Small intestine (tissue), 7 donors: ENCODE measurements at regions not wholly inside any gene's neighbourhood (a gene's known extent, or its start where the extent isn't known, plus 50 kb on each side); places are given as distances from the start of the nearest gene placed in this dataset.

Source experiments
- DNase-seq, 2 donors: peaks; one replicate each; pipeline versions ENCODE4 v3.0.0 to v3.0.0-alpha.2; 2013
- FAIRE-seq: peaks from 2 replicates; lab custom pipeline; 2012; peaks lifted over from hg19 to GRCh38; lab: Jason Lieb, UNC
- H3K27ac ChIP-seq, 3 donors: one replicate each; pipeline ENCODE4 v1.5.1; 2013; ENCODE audit warnings: low read length in 2 of 3, mild to moderate bottlenecking in 2 of 3, control low read depth in 1 of 3, inconsistent platforms in 1 of 3, low read depth in 1 of 3, moderate library complexity in 1 of 3
- H3K27me3 ChIP-seq, 3 donors: one replicate each; pipeline ENCODE4 v1.6.1; 2013; ENCODE audit warnings: low read length in 3 of 3, inconsistent platforms in 1 of 3; ENCODE audit not compliant: control insufficient read depth in 3 of 3, insufficient read depth in 3 of 3
- H3K36me3 ChIP-seq, 3 donors: one replicate each; pipeline ENCODE4 v1.6.1; 2013; ENCODE audit warnings: low read length in 3 of 3, inconsistent platforms in 1 of 3, low read depth in 1 of 3, mild to moderate bottlenecking in 1 of 3, moderate library complexity in 1 of 3; ENCODE audit not compliant: control insufficient read depth in 3 of 3, insufficient read depth in 2 of 3
- H3K4me1 ChIP-seq, 3 donors: one replicate each; pipeline ENCODE4 v1.6.1; 2013; ENCODE audit warnings: low read length in 2 of 3, inconsistent platforms in 1 of 3, low read depth in 1 of 3, mild to moderate bottlenecking in 1 of 3, moderate library complexity in 1 of 3; ENCODE audit not compliant: control insufficient read depth in 3 of 3, insufficient read depth in 2 of 3
- H3K4me3 ChIP-seq, 3 donors: one replicate each; pipeline ENCODE4 v1.5.1; 2013; ENCODE audit warnings: low read length in 3 of 3, control low read depth in 1 of 3, inconsistent platforms in 1 of 3, low read depth in 1 of 3, mild to moderate bottlenecking in 1 of 3, moderate library complexity in 1 of 3
- H3K9me3 ChIP-seq, 2 donors: one replicate each; pipeline ENCODE4 v1.6.1; 2013; ENCODE audit warnings: low read depth in 1 of 2, low read length in 1 of 2; ENCODE audit not compliant: control insufficient read depth in 2 of 2, insufficient read depth in 1 of 2
- WGBS, 3 donors: extraction: QIAGEN DNeasy Blood & Tissue Kit; methylation state at CpG; one replicate each; pipeline ENCODE4 v1.1.7; 2013; 5-methylcytosine and 5-hydroxymethylcytosine counted together
- donor health status: healthy with polysubstance abuse.
- donor health status: control.
- donor health status: control.
- donor health status: Bipolar disorder and iron deficiency.
- donor health status: healthy.

- DNase-seq = no peak
- FAIRE-seq = no peak
Measured at GRCh38 chr13:42685751-42686150, 95.6 kb upstream of the FAM216B start.

GRCh38 chr13:42686165-42686564, 95.2 kb upstream of the FAM216B start:
- no peak overlapping the region for H3K4me3 ChIP-seq
- DNase-seq (no peak), FAIRE-seq (no peak)
- H3K9me3 ChIP-seq = no peaks in the 10 kb centered on the region
- H3K27ac ChIP-seq = no peak overlapping the region
- H3K27me3 ChIP-seq = no peaks in the 10 kb centered on the region
- H3K36me3 ChIP-seq = no peaks in the 10 kb centered on the region
- no peaks in the 10 kb centered on the region for H3K4me1 ChIP-seq

More at GRCh38 chr13:42685751-42686150, 95.6 kb upstream of the FAM216B start:
- Histone ChIP-seq H3K27ac (no peak overlapping the region), H3K4me3 (no peak overlapping the region), H3K36me3 (no peaks in the 10 kb centered on the region), H3K27me3 (no peaks in the 10 kb centered on the region), H3K4me1 (no peaks in the 10 kb centered on the region), H3K9me3 (no peaks in the 10 kb centered on the region)
- WGBS, 3 donors = 77 to 87% (median 83%) methylated on average over 4 of the region's 4 CpGs

GRCh38 chr13:42688821-42689220, 92.6 kb upstream of the FAM216B start:
- WGBS, 3 donors = 65 to 69% (median 69%) methylated on average over 4 of the region's 4 CpGs
- no peak for DNase-seq
- Histone ChIP-seq H3K27ac (no peak overlapping the region), H3K4me1 (no peaks in the 10 kb centered on the region), H3K4me3 (no peak overlapping the region), H3K9me3 (no peaks in the 10 kb centered on the region), H3K36me3 (no peaks in the 10 kb centered on the region), H3K27me3 (no peaks in the 10 kb centered on the region)
- FAIRE-seq = no peak

GRCh38 chr13:42696191-42696590, 85.2 kb upstream of the FAM216B start:
- 35 to 55% (median 39%) methylated on average over 4 of the region's 4 CpGs for WGBS, 3 donors
- DNase-seq = no peak
- no peaks in the 10 kb centered on the region for H3K4me1 ChIP-seq

GRCh38 chr13:42699912-42700311, 81.5 kb upstream of the FAM216B start:
- no peaks in the 10 kb centered on the region for H3K9me3 ChIP-seq
- DNase-seq (no peak), FAIRE-seq (no peak)
- 48 to 72% (median 53%) methylated on average over 6 of the region's 6 CpGs for WGBS, 3 donors
- no peaks in the 10 kb centered on the region for H3K36me3 ChIP-seq
- H3K27ac ChIP-seq = no peak overlapping the region
- no peaks in the 10 kb centered on the region for H3K4me1 ChIP-seq
- H3K27me3 ChIP-seq = no peaks in the 10 kb centered on the region
- no peak overlapping the region for H3K4me3 ChIP-seq

More at GRCh38 chr13:42696191-42696590, 85.2 kb upstream of the FAM216B start:
- Histone ChIP-seq H3K27me3 (no peaks in the 10 kb centered on the region), H3K27ac (no peak overlapping the region), H3K9me3 (no peaks in the 10 kb centered on the region), H3K4me3 (no peak overlapping the region), H3K36me3 (no peaks in the 10 kb centered on the region)
- FAIRE-seq = no peak

- H3K4me1 ChIP-seq = no peaks in the 10 kb centered on the region
- no peak overlapping the region for H3K4me3 ChIP-seq
- no peaks in the 10 kb centered on the region for H3K27me3 ChIP-seq
- WGBS, 3 donors = 48 to 60% (median 51%) methylated on average over 2 of the region's 2 CpGs
- FAIRE-seq = no peak
- DNase-seq = no peak
- no peaks in the 10 kb centered on the region for H3K9me3 ChIP-seq
- H3K27ac ChIP-seq = no peak overlapping the region
- no peaks in the 10 kb centered on the region for H3K36me3 ChIP-seq
Measured at GRCh38 chr13:42702716-42703115, 78.7 kb upstream of the FAM216B start.

- H3K9me3 ChIP-seq = no peaks in the 10 kb centered on the region
Measured at GRCh38 chr13:42703740-42704139, 77.6 kb upstream of the FAM216B start.

GRCh38 chr13:42706286-42706685, 75.1 kb upstream of the FAM216B start:
- H3K36me3 ChIP-seq = no peaks in the 10 kb centered on the region
- no peaks in the 10 kb centered on the region for H3K9me3 ChIP-seq
- 55 to 71% (median 56%) methylated on average over 3 of the region's 3 CpGs for WGBS, 3 donors
- no peak overlapping the region for H3K27ac ChIP-seq
- H3K27me3 ChIP-seq = no peaks in the 10 kb centered on the region
- FAIRE-seq (no peak), DNase-seq (no peak)
- H3K4me1 ChIP-seq = no peaks in the 10 kb centered on the region
- H3K4me3 ChIP-seq = no peak overlapping the region

More at GRCh38 chr13:42703740-42704139, 77.6 kb upstream of the FAM216B start:
- no peak for DNase-seq
- Histone ChIP-seq H3K4me3 (no peak overlapping the region), H3K36me3 (no peaks in the 10 kb centered on the region), H3K27me3 (no peaks in the 10 kb centered on the region), H3K4me1 (no peaks in the 10 kb centered on the region), H3K27ac (no peak overlapping the region)
- no peak for FAIRE-seq

- DNase-seq (no peak), FAIRE-seq (no peak)
- no peak overlapping the region for H3K27ac ChIP-seq
- H3K4me3 ChIP-seq = no peak overlapping the region
- WGBS, 3 donors = 87 to 92% (median 90%) methylated on average over 4 of the region's 4 CpGs
- H3K36me3 ChIP-seq = no peaks in the 10 kb centered on the region
- H3K27me3 ChIP-seq = no peaks in the 10 kb centered on the region
- H3K9me3 ChIP-seq = no peaks in the 10 kb centered on the region
- no peaks in the 10 kb centered on the region for H3K4me1 ChIP-seq
Measured at GRCh38 chr13:42707048-42707447, 74.3 kb upstream of the FAM216B start.
